ENCODE measurements at regions not wholly inside any gene's neighbourhood (a gene's known extent, or its start where the extent isn't known, plus 50 kb on each side); places are given as distances from the start of the nearest gene placed in this dataset.

- TF ChIP-seq CTCF (IDR thresholded peaks at IDR 0.05; ENCODE audit: insufficient read depth, low read length) = no peak
- DNase-seq (ENCODE audit: low read depth) = no peak
- H3K4me3 ChIP-seq (ENCODE audit: low read depth, low read length) = no peak overlapping the region
Observed at GRCh38 chr1:69058454-69058853, 509.3 kb upstream of the LRRC7 start.

- no peak for DNase-seq (ENCODE audit: low read depth)
- H3K4me3 ChIP-seq (ENCODE audit: low read depth, low read length) = no peak overlapping the region
- no peak for TF ChIP-seq CTCF (IDR thresholded peaks at IDR 0.05; ENCODE audit: insufficient read depth, low read length)
Observed at GRCh38 chr1:69070660-69071373, 496.9 kb upstream of the LRRC7 start.

- TF ChIP-seq CTCF (IDR thresholded peaks at IDR 0.05; ENCODE audit: insufficient read depth, low read length) = no peak
- H3K4me3 ChIP-seq (ENCODE audit: low read depth, low read length) = no peak overlapping the region
- no peak for DNase-seq (ENCODE audit: low read depth)
Observed at GRCh38 chr1:69073176-69073575, 494.5 kb upstream of the LRRC7 start.

- DNase-seq (ENCODE audit: low read depth) = no peak
- no peak for TF ChIP-seq CTCF (IDR thresholded peaks at IDR 0.05; ENCODE audit: insufficient read depth, low read length)
- no peak overlapping the region for H3K4me3 ChIP-seq (ENCODE audit: low read depth, low read length)
Observed at GRCh38 chr1:69076631-69077030, 491.1 kb upstream of the LRRC7 start.

GRCh38 chr1:69077198-69077597 lies 490.5 kb upstream of the LRRC7 start:
- no peak for DNase-seq (ENCODE audit: low read depth)
- no peak overlapping the region for H3K4me3 ChIP-seq (ENCODE audit: low read depth, low read length)
- no peak for TF ChIP-seq CTCF (IDR thresholded peaks at IDR 0.05; ENCODE audit: insufficient read depth, low read length)

GRCh38 chr1:69077633-69078032 lies 490.1 kb upstream of the LRRC7 start:
- no peak for TF ChIP-seq CTCF (IDR thresholded peaks at IDR 0.05; ENCODE audit: insufficient read depth, low read length)

GRCh38 chr1:69081668-69082067 lies 486.1 kb upstream of the LRRC7 start:
- no peak for TF ChIP-seq CTCF (IDR thresholded peaks at IDR 0.05; ENCODE audit: insufficient read depth, low read length)

More at GRCh38 chr1:69077633-69078032, 490.1 kb upstream of the LRRC7 start:
- no peak for DNase-seq (ENCODE audit: low read depth)
- H3K4me3 ChIP-seq (ENCODE audit: low read depth, low read length) = no peak overlapping the region

More at GRCh38 chr1:69081668-69082067, 486.1 kb upstream of the LRRC7 start:
- DNase-seq (ENCODE audit: low read depth) = peak; percentile 62
- no peak overlapping the region for H3K4me3 ChIP-seq (ENCODE audit: low read depth, low read length)
